ENCODE measurements at regions not wholly inside any gene's neighbourhood (a gene's known extent, or its start where the extent isn't known, plus 50 kb on each side); places are given as distances from the start of the nearest gene placed in this dataset.

GRCh38 chr4:89528526-89529133 lies 221.0 kb upstream of the GPRIN3 start:
- Histone ChIP-seq H3K79me2 (ENCODE audit: low read length) (no peaks in the 10 kb centered on the region), H3K9me3 (replicated peaks; ENCODE audit: insufficient read depth, low read length) (no peaks in the 10 kb centered on the region), H3K9me2 (replicated peaks; ENCODE audit: insufficient read depth, low read length) (no peaks in the 10 kb centered on the region), H3K4me3 (ENCODE audit: low read length) (no peak overlapping the region), H3K27ac (ENCODE audit: low read length) (no peak overlapping the region), H3K4me1 (ENCODE audit: low read length) (no peaks in the 10 kb centered on the region), H4K20me1 (ENCODE audit: insufficient read depth, low read length) (no peaks in the 10 kb centered on the region), H3K9ac (ENCODE audit: low read length) (no peak overlapping the region), H3K36me3 (replicated peaks; ENCODE audit: insufficient read depth, low read length) (no peaks in the 10 kb centered on the region), H3F3A (ENCODE audit: insufficient read depth, low read length) (no peaks in the 10 kb centered on the region), H2AFZ (ENCODE audit: low read length) (no peak overlapping the region), H3K4me2 (ENCODE audit: low read depth, low read length) (no peak overlapping the region), H3K27me3 (replicated peaks; ENCODE audit: insufficient read depth, low read length) (no peaks in the 10 kb centered on the region)
- DNase-seq, result no peak
- no peak for TF ChIP-seq CTCF (IDR thresholded peaks at IDR 0.05; ENCODE audit: low read length)
- no peak for TF ChIP-seq EZH2phosphoT487 (IDR thresholded peaks at IDR 0.05; ENCODE audit: low read length)
- TF ChIP-seq EZH2 (optimal IDR thresholded peaks at IDR 0.05; ENCODE audit: low read depth, low read length), result no peak

GRCh38 chr4:89521826-89522225 lies 214.2 kb upstream of the GPRIN3 start:
- TF ChIP-seq EZH2phosphoT487 (IDR thresholded peaks at IDR 0.05; ENCODE audit: low read length) (no peak), CTCF (IDR thresholded peaks at IDR 0.05; ENCODE audit: low read length) (no peak), EZH2 (optimal IDR thresholded peaks at IDR 0.05; ENCODE audit: low read depth, low read length) (no peak)
- H3K4me2 ChIP-seq (ENCODE audit: low read depth, low read length), result no peak overlapping the region
- no peaks in the 10 kb centered on the region for H3K9me3 ChIP-seq (replicated peaks; ENCODE audit: insufficient read depth, low read length)
- no peaks in the 10 kb centered on the region for H3K36me3 ChIP-seq (replicated peaks; ENCODE audit: insufficient read depth, low read length)
- H3K9ac ChIP-seq (ENCODE audit: low read length), result no peak overlapping the region
- no peaks in the 10 kb centered on the region for H3K27me3 ChIP-seq (replicated peaks; ENCODE audit: insufficient read depth, low read length)
- H3K27ac ChIP-seq (ENCODE audit: low read length), result no peak overlapping the region
- H4K20me1 ChIP-seq (ENCODE audit: insufficient read depth, low read length), result no peaks in the 10 kb centered on the region
- no peaks in the 10 kb centered on the region for H3K9me2 ChIP-seq (replicated peaks; ENCODE audit: insufficient read depth, low read length)
- H3F3A ChIP-seq (ENCODE audit: insufficient read depth, low read length), result no peaks in the 10 kb centered on the region
- no peak overlapping the region for H3K4me3 ChIP-seq (ENCODE audit: low read length)
- no peaks in the 10 kb centered on the region for H3K79me2 ChIP-seq (ENCODE audit: low read length)
- no peak overlapping the region for H2AFZ ChIP-seq (ENCODE audit: low read length)
- DNase-seq, result no peak
- no peaks in the 10 kb centered on the region for H3K4me1 ChIP-seq (ENCODE audit: low read length)

DNA sequence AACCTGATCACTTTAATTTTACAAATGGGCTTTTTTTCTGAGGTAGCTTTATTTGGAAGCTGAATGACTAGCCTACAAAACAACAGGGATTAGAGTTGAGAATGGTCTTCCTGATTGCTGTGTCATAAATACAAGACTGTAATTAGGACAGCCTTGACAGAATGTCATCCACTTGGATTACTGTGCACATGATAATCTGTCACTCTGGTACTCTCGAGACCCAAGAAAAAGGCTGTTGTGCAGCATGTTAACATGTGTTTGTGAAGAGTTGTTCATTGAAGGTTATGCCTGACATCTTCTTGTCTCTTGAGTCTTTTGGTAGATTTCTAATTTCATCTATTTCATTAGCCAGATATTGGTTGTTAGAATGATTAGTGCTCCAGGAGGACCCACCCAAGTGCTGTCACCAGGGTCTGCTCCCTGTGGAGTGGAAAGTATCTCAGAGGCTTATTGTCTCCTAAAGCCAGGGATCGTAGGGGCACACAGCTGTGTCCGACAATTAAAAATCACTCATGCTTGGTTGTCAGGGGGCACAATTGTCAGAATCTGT lies 212.2 kb upstream of the GPRIN3 start:
- no peaks in the 10 kb centered on the region for H3K9me2 ChIP-seq (replicated peaks; ENCODE audit: insufficient read depth, low read length)
- H3K79me2 ChIP-seq (ENCODE audit: low read length), result no peaks in the 10 kb centered on the region
- TF ChIP-seq EZH2 (optimal IDR thresholded peaks at IDR 0.05; ENCODE audit: low read depth, low read length) (no peak), EZH2phosphoT487 (IDR thresholded peaks at IDR 0.05; ENCODE audit: low read length) (no peak), CTCF (IDR thresholded peaks at IDR 0.05; ENCODE audit: low read length) (no peak)
- no peak overlapping the region for H3K4me2 ChIP-seq (ENCODE audit: low read depth, low read length)
- H3K9me3 ChIP-seq (replicated peaks; ENCODE audit: insufficient read depth, low read length), result no peaks in the 10 kb centered on the region
- no peak overlapping the region for H2AFZ ChIP-seq (ENCODE audit: low read length)
- no peaks in the 10 kb centered on the region for H3K36me3 ChIP-seq (replicated peaks; ENCODE audit: insufficient read depth, low read length)
- DNase-seq, result no peak
- H3K4me1 ChIP-seq (ENCODE audit: low read length), result no peaks in the 10 kb centered on the region
- H3F3A ChIP-seq (ENCODE audit: insufficient read depth, low read length), result no peaks in the 10 kb centered on the region
- no peaks in the 10 kb centered on the region for H4K20me1 ChIP-seq (ENCODE audit: insufficient read depth, low read length)
- no peak overlapping the region for H3K4me3 ChIP-seq (ENCODE audit: low read length)
- no peak overlapping the region for H3K27ac ChIP-seq (ENCODE audit: low read length)
- no peaks in the 10 kb centered on the region for H3K27me3 ChIP-seq (replicated peaks; ENCODE audit: insufficient read depth, low read length)
- no peak overlapping the region for H3K9ac ChIP-seq (ENCODE audit: low read length)

Data from MM.1S (cell line).